NOMO-1 treated with DMSO at 0.1 percent for 48 hours (cell line): ENCODE measurements at regions not wholly inside any gene's neighbourhood (a gene's known extent, or its start where the extent isn't known, plus 50 kb on each side); places are given as distances from the start of the nearest gene placed in this dataset.

Experiments used
- DNase-seq: peaks from one replicate; lab custom pipeline; 2025; ENCODE audit not compliant: unreplicated experiment; lab: John Stamatoyannopoulos, UW

DNA sequence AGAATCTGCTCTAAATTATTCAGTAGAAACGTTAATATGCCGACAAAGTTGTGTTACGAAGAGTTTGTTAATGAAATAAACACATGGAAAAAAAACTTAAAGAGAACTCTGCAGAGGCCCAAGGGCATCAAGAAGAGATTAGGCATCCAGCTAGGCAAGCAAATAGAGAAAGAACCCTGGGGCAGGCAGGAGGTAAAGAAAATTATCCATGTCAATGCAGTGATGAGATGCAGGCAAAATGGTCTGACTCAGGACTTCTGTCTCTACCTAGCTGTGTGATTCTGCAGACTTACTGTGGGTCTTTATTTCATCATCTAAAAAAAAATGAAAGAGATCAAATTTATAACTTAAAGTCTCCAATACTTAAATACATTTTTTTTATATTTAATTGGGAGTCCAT is 448.0 kb downstream of the HAO1 start:
- no peak for DNase-seq

DNA sequence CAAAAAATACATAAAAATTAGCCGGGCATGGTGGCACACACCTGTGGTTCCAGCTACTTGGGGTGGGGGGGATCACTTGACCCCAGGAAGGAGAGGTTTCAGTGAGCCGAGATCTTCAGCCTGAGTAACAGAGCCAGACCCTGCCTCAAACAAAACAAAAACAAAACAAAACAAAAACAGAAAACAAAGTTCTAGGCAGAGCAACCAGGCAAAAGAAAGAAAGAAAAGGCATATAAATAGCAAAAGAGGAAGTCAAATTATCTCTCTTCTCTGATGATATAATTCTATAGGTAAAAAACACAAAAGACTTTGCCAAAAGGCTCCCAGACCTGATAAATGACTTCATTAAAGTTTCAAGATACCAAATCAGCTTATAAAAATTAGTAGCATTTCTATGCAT is 446.9 kb downstream of the HAO1 start:
- no peak for DNase-seq

- DNase-seq: no peak
These were observed 443.8 kb downstream of the HAO1 start for GRCh38 chr20:7496394-7496991.

DNA sequence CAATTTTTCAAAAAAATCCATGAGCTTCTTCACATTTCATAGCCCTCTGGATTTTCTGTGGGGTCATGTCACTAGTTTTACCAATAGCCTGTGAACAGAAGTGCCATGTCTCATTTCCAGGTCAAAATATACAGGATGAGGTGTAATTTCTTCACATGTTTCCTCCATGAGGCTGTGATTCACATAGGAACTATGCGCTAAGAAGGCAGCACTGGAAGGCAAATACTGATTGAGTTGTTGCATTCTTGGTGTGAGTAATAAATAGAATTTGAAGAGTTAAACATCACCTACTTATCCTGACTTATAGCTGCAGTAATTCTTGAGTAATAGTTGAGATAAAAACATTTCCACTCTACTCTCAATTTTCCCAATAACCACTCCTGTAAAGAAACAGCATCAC is 442.3 kb downstream of the HAO1 start:
- DNase-seq: no peak

- no peak for DNase-seq
These were observed 441.1 kb downstream of the HAO1 start for GRCh38 chr20:7499201-7499600.

- DNase-seq: no peak
These were observed 440.0 kb downstream of the HAO1 start for GRCh38 chr20:7500231-7500663.

- no peak for DNase-seq
These were observed 436.8 kb downstream of the HAO1 start for GRCh38 chr20:7503501-7503900.

DNA sequence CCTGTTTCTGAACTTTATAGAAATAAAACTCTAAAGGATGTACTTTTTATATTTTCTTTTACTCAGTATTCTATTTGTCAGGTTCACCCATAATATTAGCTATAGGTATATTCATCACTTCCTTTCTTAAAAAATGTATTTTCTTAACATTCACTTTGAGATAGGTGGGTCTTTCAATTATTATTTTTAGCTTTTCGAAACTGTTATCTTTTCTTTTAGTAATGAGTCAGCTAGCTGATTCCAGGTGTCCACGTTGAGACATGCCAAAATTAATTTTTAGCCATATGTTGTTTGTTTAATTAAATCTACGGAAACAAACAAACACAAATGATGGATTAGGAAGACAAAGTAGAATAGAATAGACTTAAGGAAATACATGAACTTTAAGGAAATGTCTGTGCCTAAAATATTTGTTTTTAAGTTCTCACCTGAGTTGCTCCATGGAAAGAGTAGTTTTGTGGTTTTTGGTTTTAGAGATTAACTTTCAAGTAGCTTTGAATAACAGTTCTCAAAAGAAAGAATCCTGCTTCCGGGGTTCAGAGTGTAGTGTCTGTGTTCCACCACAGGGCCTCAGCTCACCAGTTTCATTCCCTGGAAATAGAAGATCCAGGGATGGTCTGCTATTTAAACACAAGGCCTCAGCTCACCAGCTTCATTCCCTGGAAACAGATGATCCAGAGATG is 435.0 kb downstream of the HAO1 start:
- no peak for DNase-seq

- DNase-seq: no peak
These were observed 434.4 kb downstream of the HAO1 start for GRCh38 chr20:7505835-7506221.

- DNase-seq: no peak
These were observed 423.6 kb downstream of the HAO1 start for GRCh38 chr20:7516621-7517111.

DNA sequence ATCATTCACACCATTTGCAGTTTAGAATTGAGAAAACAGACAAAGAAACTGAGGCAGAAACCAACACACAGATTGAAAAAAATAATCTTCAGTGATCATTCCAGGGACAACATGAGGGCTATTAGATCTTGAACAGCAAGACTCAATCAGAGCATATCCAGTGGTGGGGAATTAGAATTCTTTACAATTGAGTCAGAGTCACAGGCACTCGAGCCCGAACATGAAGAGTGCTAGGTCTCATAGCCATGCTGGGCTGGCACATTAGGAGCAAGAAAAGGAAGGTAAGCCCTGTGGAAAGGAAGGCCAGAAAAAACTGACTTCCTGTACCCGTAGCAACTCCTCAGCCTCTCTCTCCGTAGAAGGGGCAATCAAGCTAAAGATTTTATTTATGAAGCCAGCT is 419.9 kb downstream of the HAO1 start:
- no peak for DNase-seq

GRCh38 chr20:7523288-7523687 is 417.0 kb downstream of the HAO1 start:
- DNase-seq: no peak

- no peak for DNase-seq
These were observed 400.2 kb downstream of the HAO1 start for GRCh38 chr20:7540018-7540417.

GRCh38 chr20:7540923-7541322 is 399.3 kb downstream of the HAO1 start:
- no peak for DNase-seq

- no peak for DNase-seq
These were observed 369.2 kb downstream of the HAO1 start for GRCh38 chr20:7571101-7571500.

GRCh38 chr20:7571521-7572055 is 368.7 kb downstream of the HAO1 start:
- DNase-seq: no peak

GRCh38 chr20:7579888-7580287 is 360.4 kb downstream of the HAO1 start:
- no peak for DNase-seq

GRCh38 chr20:7585126-7585679 is 355.1 kb downstream of the HAO1 start:
- DNase-seq: no peak

- DNase-seq: no peak
These were observed 353.8 kb downstream of the HAO1 start for GRCh38 chr20:7586481-7586880.

DNA sequence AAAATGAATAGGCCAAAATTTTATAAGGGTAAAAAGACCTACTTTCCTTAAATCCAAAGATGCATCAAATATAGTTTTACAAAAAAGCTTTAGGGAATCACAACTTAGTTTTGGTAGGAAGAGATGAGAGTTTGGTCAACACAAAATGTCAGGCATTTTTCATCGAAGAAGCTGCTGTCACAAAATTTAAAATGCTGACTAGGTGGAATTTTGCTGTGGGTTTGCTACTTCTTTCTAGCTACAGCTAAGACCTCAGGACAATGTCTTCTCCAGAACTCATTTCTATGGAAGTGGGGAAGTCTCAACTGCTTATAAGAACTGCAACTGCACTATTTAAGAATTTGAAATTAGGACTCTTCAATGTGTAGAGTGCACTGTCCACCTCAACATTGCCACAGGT is 351.1 kb downstream of the HAO1 start:
- DNase-seq: no peak

GRCh38 chr20:7596541-7596940 is 343.7 kb downstream of the HAO1 start:
- DNase-seq: no peak

- DNase-seq: no peak
These were observed 338.8 kb downstream of the HAO1 start for GRCh38 chr20:7601431-7601830.
